HG02938 (cell line): ENCODE measurements at regions not wholly inside any gene's neighbourhood (a gene's known extent, or its start where the extent isn't known, plus 50 kb on each side); places are given as distances from the start of the nearest gene placed in this dataset.

ENCODE experiments used
- ATAC-seq: cut with Tn5 transposase; IDR thresholded peaks from one replicate; pipeline ENCODE4 v1.9.1; 2021; ENCODE audit warnings: mild to moderate bottlenecking, moderate library complexity; ENCODE audit not compliant: unreplicated experiment

- ATAC-seq = no peak
Measured at GRCh38 chr2:236940916-236941520, 144.7 kb upstream of the COPS8 start.

GRCh38 chr2:236941551-236941950 is 144.1 kb upstream of the COPS8 start:
- ATAC-seq = no peak

- no peak for ATAC-seq
Measured at GRCh38 chr2:236942554-236942953, 143.1 kb upstream of the COPS8 start.

- ATAC-seq = no peak
Measured at GRCh38 chr2:236943068-236943467, 142.6 kb upstream of the COPS8 start.

GRCh38 chr2:236943841-236944513 is 141.7 kb upstream of the COPS8 start:
- no peak for ATAC-seq

- ATAC-seq = no peak
Measured at GRCh38 chr2:236944561-236944960, 141.1 kb upstream of the COPS8 start.

DNA sequence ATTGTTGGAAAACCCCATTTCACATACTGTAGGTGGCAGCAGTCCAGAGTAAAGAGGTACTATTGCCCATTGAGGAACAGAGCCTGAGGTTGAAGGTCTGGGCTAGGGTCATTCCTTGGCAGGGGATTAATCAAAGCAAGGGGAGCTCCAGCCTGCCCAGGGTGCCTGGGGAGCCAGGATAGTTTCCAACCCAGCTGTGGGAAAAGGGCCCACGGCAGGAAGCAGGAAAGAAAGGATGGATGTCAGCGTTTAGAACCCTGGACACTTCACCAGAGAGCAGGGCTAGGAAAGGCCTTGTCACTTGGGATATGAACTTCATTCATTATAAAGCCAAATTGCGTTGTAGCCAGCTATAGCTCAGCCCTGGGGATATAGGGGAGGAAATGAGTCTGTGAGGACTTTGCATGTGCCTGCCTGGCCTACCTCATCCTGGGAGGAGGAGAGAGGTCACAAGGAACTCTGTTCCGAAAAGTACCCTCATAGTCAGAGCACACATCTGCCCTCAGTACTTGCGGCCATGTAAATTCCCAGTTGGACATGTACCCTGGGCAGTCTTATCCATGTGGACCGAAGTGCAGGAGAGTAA is 140.2 kb upstream of the COPS8 start:
- ATAC-seq = no peak

DNA sequence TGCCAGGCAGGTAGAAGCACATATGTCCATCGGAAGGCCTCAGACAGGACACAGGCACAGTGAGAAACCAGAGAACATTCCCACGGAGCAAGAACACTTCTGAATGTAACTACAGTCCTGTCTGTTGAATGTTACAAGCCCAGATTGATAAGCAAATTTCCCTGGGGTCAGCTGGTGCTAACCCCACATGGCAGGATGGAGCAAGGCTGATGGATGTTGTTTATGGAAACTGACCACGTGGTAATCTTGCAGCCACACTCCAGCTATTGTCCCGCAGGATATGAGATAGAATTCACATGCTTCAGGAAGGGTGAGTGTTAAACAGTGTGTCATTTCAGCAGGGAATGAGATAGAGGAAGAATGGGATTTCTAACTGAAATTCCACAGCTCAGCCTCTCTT is 138.8 kb upstream of the COPS8 start:
- no peak for ATAC-seq

- ATAC-seq = no peak
Measured at GRCh38 chr2:236947294-236947693, 138.4 kb upstream of the COPS8 start.

- no peak for ATAC-seq
Measured at GRCh38 chr2:236947896-236948295, 137.8 kb upstream of the COPS8 start.

GRCh38 chr2:236949089-236949905 is 136.4 kb upstream of the COPS8 start:
- no peak for ATAC-seq

- ATAC-seq = no peak
Measured at GRCh38 chr2:236951830-236952475, 133.7 kb upstream of the COPS8 start.

GRCh38 chr2:236954641-236955040 is 131.0 kb upstream of the COPS8 start:
- ATAC-seq = no peak

DNA sequence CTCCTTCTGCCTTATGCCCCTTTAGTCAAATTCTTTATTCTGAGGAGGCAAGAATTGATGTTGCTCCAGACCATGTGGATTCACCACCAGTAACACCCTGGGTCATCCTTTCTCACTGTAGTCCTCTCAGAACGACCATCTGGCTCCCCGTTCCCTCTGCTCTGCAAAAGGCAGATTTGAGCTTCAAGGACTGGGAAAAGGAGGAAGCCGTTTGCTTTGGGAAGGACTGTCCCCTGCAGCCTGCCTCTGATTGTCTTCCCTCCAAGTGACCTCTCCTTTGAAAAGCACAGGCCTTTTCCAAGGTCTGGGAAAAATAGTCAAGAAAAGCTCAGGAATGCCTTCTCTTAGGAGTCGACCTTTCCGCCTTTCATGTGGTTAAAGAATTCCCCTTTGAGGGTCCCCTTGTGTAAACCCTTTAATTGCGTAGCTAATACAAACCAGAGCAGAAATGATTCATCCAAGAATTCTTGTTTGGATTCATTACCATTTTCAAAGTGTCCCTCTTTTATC is 130.1 kb upstream of the COPS8 start:
- ATAC-seq = no peak

GRCh38 chr2:236956031-236956618 is 129.6 kb upstream of the COPS8 start:
- no peak for ATAC-seq

GRCh38 chr2:236956641-236957040 is 129.0 kb upstream of the COPS8 start:
- ATAC-seq = no peak

- ATAC-seq = no peak
Measured at GRCh38 chr2:236959036-236959435, 126.7 kb upstream of the COPS8 start.

DNA sequence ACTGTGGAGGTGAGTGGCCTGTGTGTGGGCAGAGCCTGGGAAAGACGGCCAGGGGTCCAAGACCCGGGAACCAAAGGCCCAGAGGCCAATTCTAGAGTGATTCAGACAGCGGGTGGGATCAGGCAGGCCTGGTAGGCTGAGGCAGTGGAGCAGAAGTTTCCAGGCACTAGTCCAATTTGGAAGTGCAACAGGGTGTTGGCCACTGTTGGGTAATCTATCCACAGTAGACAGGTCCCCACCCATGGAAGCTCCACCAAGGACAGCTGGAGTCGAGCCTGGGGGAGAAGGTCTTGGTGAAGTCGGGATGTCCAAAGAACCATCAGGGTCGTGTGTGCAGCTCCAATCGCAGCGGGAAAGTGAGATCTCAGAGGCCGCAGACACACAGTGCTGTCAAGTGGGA is 125.8 kb upstream of the COPS8 start:
- no peak for ATAC-seq

- no peak for ATAC-seq
Measured at GRCh38 chr2:236960531-236960930, 125.2 kb upstream of the COPS8 start.

- no peak for ATAC-seq
Measured at GRCh38 chr2:236962816-236963215, 122.9 kb upstream of the COPS8 start.
